Fibroblast of skin of back (primary cell): ENCODE measurements at regions not wholly inside any gene's neighbourhood (a gene's known extent, or its start where the extent isn't known, plus 50 kb on each side); places are given as distances from the start of the nearest gene placed in this dataset.
"Not testable (repeated sequence)": the region's sequence is repeated elsewhere in the genome, so short reads cannot be mapped to it uniquely, and the experiment has no call there.

ENCODE experiments used
- DNase-seq: peaks from one replicate; pipeline ENCODE4 v3.0.0-alpha.2; 2013

DNA sequence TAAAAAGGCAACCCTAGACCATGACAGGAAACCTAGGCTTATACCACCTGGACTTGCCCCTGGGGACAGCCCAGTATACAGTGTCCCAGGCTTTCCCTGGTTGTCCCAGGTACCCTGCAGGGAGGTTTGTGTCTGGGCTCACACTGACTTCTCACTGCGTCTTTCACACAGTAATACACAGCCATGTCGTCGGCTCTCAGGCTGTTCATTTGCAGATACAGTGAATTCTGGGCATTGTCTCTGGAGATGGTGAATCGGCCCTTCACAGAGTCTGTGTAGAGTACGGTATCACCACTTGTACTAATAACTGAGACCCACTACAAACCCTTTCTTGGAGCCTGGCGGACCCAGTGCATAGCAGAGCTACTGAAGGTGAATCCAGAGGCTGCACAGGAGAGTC lies 1116.6 kb downstream of the TMEM121 start:
- DNase-seq = not testable (repeated sequence)

DNA sequence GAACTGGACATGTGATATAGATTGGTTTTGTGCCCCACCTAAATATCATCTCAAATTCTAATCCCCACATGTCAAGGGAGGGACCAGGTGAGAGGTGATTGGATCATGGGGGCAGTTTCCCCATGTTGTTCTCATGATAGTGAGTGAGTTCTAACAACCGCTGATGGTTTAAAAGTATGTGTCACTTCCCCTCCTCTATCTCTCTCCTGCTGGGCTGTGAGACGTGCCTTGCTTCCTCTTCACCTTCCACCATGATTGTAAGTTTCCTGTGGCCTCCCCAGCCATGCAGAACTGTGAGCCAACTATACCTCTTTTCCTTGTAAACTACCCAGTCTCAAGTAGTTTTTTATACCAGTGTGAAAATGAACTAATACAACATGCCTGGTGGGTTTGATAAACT lies 1122.5 kb downstream of the TMEM121 start:
- not testable (repeated sequence) for DNase-seq

DNA sequence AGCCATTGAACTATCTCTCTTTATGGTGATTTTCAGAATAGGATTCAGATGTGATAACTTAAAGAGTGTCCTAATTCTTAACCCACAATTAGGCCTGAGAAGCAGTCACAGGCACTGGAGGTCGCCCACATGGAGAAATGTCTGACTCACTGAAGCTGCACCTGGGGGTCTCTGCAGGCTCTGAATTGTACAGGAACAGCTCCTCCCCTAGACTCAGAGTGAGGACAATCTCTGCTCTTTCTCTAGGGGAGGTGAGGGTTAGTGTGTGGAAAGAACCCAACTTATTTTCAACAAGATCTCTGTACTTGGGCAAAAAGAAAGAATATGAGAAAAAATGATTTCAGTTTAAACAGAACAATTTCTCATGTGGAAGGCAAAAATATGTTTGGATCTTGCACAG lies 1124.6 kb downstream of the TMEM121 start:
- no peak for DNase-seq

DNA sequence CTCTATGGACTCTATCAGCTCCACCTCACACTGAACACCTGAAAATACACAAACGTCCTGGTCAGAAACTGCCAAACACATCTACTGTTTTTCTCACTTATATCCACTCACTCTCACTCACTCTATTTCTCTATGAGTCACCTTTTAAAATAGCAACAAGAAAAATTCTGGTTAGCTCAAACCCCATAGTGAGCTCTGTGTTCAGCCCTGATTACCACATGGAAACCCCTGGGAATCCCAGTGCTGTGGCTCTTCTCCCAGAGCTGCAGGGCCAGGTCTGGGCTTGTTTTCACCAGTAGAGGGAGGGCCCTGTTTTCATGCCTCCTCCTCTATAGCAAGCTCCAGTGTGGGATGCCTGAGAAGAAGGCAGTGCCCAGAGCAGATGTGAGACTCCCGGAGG lies 1126.1 kb downstream of the TMEM121 start:
- no peak for DNase-seq

DNA sequence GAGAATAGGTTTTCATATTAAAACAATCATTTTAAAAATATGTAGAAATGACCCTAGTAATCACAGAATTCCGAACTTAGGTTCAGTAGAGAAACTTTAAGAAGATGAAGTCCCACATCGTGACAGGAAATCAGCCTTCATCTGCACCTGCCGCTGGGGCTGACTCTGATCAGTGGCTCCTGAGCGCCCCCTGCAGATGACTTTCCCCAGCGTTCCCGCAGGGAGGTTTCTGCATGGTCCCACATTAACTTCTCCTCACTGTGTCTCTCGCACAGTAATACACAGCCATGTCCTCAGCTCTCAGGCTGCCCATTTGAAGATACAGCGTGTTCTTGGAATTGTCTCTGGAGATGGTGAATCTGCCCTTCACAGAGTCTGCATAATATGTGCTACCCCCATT lies 1131.1 kb downstream of the TMEM121 start:
- no peak for DNase-seq

DNA sequence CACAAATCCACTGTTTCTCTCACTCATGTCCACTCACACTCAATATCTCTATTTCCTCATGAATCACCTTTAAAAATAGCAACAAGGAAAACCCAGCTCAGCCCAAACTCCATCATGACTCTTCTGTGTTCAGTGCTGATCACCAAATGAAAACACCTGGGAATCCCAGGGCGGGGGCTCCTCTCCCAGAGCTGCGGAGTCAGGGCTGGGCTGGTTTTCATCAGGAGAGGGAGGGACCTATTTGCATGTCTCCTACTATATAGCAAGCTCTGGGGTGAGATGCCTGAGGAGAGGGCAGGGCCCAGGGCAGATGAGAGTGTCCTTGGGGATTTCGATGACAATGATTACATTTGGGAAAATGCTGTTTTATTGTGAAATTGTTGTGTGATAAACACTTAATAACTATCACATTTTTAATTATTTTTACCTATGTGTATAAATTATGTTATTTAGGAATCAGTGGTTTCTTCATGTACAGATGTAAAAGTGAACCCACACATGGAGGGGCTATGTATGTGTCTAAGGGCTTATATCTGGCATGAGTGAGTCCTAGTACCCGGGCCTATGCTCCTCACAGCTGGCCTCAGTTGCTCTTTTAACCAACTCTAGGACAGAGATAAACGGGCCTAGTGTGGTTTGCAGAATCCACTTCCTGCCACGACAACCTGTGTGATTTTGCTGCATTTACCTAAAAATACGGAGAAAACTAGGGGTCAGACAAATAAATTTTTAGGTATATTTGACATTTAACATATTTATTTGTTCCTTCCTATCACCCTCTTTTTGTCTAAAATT lies 1131.9 kb downstream of the TMEM121 start:
- DNase-seq = not testable (repeated sequence)

DNA sequence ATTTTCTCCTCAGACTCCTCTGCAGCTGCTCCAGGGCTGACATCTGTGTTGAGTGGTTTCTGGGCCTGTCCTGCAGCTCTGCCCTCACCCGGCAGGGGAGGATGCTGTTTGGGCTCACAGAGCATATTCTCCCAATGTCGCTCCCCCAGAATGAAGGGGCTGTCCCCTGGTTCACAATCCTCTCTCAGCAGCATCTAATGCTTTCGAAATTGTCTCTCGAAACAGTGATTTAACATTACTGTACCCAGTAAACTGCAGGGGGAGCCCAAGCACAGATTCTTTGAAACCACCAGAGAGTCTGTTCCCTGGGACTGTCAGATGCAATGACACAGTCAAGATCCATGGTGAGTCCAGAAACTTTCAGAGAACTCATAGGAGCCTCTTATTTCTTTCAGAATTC lies 1135.2 kb downstream of the TMEM121 start:
- not testable (repeated sequence) for DNase-seq

DNA sequence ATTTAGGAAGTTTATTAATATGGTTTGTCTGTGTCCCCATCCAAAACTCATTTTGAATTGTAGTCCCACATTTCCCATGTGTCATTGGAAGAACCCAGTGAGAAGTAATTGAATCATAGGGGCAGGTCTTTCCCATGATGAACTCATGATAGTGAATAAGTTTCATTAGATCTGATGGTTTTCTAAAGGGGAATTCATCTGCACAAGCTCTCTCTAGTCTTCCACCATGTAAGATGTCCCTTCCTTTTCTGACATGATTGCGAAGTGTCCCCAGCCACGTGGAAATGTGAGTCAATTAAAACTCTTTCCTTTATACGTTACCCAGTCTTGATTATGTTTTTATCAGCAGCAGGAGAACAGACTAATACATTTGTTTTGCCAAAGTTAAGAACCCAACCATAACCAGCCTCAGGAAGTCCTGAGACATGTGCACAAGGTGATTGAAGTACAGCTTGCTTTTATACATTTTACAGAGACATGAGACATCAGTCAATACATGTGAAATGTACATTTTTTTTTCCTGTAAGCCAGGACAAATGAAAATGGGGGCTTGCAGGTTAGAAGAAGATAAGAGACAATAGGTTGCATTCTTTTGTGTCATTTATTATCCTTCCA lies 1136.7 kb downstream of the TMEM121 start:
- no peak for DNase-seq

DNA sequence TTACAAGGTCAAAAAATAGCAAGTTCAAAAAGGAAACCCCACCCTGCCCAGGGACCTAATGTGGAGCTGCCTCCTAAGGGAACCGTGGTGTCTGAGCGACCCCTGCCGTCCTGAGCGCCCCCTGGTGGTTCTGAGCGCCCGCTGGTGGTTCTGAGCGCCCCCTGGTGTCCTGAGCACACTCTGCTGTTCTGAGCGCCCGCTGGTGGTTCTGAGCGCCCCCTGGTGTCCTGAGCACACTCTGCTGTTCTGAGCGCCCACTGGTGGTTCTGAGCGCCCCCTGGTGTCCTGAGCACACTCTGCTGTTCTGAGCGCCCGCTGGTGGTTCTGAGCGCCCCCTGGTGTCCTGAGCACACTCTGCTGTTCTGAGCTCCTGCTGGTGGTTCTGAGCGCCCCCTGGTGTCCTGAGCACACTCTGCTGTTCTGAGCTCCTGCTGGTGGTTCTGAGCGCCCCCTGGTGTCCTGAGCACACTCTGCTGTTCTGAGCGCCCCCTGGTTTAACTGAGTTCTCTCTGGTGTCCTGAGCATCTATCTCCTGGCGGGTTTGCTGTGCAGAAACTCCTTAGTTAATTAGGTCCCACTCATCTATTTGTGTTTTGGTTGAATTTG lies 1137.5 kb downstream of the TMEM121 start:
- DNase-seq = not testable (repeated sequence)

DNA sequence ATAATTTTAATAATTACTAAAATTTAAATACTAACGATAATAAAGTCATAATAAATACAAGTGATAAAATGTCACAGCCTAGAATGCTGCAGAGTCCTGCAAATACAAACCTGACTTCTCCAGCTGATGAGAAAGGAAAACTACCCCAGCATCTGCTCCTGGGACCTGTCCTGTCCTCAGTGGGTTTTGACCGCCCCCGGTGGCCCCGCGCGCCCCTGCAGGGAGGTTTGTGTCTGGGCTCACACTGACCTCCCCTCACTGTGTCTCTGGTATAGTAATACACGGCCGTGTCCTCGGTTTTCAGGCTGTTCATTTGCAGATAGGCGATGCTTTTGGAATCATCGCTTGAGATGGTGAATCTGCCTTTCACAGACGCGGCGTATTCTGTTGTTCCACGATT lies 1139.4 kb downstream of the TMEM121 start:
- DNase-seq = no peak

DNA sequence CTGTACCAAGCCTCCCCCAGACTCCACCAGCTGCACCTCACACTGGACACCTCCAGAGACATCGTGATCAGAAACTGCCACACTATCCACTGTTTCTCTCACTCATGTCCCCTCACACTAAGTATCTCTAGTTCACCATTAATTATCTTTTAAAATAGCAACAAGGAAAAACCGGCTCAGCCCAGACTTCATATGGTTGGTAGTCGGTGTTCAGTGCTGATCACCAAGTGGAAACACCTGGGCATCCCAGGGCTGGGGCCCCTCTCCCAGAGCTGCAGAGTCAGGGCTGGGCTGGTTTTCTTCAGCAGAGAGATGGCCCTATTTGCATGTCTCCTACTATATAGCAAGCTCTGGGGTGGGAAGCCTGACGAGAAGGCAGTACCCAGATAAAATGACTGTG lies 1140.0 kb downstream of the TMEM121 start:
- DNase-seq = no peak

DNA sequence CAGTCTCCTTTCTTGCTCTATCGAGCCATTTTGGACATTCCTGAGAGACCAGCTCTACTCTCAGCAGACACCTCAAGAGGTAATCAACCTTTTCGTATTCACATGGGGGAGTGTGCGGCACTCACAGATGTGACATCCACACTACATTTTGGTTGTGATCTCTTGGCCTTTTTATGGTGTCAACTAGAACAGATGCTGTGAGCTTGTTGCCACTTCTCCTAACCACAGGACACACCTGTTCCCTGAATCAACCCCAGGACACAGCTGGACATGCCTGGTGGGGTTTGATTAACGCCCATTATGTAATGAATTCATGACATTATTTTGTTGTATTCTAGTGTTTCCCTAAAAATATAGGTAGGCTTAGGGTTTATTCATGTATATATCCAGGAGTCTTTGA lies 1143.6 kb downstream of the TMEM121 start:
- DNase-seq = no peak

DNA sequence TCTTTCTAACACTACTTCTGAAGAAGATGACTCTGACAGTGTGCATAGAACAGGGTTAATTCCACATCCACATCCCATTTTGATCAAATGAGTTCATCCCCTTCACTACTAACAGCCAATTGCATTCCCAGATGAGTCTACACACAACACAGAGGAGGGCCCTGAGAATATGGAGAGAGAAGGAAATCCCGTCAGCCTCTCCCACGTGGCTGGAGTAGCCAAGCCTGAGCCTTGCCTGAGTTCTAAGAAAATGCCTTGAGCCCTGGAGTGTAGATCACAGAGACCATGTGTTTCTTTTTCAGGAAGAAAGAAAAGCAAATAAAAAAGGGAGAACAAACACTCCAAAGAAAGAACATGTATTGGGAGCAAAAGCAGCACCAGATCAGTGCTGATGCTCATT lies 1147.7 kb downstream of the TMEM121 start:
- DNase-seq = not testable (repeated sequence)

DNA sequence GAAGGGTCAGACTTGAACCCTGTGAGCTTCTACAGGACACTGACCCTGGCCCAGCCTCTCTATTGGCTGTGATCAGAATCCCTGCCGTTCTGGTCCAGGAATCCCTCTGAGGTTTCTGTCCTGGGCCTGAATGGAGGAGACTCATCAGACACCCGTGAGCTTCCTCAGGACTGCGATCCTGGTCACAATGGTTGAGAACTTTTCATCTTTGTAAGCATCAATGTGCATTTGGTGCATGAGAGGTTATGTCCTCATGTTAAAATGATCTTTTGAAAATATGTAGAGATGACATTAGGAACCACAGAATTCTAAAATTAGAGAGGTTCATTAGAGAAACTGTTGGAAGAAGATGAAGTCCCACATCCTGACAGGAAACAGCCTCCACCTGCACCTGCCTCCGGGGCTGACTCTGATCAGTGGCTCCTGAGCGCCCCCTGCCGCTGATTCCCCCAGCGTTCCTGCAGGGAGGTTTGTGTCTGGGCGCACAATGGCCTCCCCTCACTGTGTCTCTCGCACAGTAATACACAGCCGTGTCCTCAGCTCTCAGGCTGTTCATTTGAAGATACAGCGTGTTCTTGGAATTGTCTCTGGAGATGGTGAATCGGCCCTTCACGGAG lies 1148.2 kb downstream of the TMEM121 start:
- not testable (repeated sequence) for DNase-seq

DNA sequence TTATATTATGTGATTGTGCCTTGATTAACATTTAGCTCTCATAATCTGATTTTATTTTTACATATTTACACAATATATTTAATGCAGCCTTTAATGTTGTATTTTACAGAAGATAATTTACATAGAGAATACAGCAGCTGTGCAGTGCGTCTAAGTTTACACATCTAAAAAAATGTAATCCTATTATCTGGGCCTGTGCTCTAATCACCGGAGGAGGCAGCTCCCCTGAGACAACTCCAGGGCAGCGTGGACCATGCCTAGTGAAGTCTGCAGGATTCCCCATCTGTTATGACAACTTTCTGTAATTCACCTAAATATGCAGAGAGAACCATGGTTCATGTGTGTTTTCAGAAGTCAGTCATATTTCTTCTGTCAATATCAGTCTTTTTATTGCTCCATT lies 1149.3 kb downstream of the TMEM121 start:
- DNase-seq = not testable (repeated sequence)

DNA sequence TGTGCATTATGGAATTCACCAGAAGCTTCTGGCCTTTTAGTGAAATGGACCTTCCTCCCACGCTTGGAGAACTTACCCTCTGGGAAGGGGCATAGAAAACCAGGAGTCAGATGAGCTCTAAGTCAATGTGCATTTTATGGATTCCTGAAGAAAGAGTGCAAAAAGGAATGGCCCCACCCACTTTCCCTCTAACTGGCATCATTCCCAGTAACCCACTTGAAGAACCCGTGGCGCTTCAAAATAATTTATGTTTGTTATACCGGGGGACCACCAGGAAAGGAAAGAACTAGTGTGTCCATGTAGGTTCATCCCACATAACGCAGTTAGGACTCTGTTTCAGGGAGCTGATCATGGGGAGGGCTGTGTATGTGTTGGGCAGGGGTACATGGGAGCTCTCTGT lies 1153.4 kb downstream of the TMEM121 start:
- DNase-seq = no peak

DNA sequence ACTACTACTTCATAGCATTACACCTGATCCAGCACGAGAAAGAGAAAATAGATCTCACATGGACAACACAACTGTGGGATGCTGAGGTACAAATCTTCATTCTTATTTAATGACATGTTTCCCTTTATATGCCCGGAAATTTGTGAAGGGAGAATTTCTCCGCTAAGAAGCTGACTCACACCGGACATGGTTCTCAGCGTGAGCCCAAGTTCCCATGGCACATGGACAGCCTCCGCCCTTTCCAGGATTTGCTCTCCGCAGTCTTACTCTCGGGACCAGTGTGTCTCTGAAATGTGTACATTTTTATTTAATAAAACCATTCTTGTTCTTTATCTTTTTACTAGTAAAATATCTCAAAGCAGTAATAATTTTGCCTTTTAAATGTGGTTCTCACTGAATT lies 1154.8 kb downstream of the TMEM121 start:
- no peak for DNase-seq

DNA sequence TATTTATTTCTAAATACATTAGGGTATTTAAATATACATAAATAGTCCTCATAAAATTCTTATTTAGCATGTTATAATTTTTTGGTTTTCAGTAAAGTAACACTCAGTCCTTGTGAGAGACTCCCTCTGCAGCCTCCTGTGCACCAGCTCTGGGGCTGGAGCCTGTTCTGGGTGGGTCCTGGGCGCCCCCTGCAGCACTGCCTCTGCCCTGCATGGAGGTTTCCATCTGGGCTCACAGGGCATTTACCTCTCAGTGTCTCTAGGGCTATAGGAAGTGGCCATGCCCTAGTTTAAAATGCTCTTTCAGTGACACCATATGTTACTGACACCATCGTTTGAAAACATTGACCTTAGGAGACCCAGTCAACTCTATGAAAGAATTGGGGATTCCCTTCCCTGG lies 1155.2 kb downstream of the TMEM121 start:
- no peak for DNase-seq

DNA sequence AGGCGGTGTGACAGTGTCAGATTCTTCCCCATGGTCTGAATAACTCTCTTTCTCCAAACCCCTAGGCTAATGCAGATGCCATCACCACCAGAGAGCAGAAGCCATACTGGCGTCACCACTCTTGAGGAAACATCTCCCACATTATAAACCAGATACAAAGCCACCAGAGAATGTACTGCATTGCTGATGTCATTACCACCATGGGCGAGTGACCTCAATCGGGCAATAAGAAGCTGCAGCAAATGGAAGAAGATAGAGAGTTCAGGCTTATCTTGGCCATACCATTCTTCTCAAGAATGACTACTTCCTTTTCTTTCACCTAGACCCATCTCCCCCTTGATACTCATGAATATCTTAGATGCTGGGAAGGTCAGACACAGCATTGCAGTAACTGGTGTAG lies 1157.2 kb downstream of the TMEM121 start:
- no peak for DNase-seq

DNA sequence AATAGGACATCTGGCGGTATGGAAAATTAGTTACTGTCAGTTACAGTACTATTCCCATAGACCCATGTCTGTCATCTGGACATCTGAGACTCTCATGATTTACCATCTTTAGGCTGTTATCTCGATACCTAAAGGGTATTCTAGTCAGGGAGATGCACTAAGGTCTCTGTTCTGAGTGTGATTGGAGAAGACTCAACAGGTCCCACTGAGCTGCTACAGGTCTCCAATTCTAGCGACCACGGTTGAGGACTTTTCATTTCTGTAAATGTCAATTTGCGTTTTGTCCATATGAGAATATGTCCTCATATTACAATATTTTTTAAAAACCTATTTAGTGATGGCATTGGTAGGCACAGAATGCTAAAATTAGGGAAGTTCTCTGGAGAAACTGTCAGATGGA lies 1160.2 kb downstream of the TMEM121 start:
- no peak for DNase-seq

DNA sequence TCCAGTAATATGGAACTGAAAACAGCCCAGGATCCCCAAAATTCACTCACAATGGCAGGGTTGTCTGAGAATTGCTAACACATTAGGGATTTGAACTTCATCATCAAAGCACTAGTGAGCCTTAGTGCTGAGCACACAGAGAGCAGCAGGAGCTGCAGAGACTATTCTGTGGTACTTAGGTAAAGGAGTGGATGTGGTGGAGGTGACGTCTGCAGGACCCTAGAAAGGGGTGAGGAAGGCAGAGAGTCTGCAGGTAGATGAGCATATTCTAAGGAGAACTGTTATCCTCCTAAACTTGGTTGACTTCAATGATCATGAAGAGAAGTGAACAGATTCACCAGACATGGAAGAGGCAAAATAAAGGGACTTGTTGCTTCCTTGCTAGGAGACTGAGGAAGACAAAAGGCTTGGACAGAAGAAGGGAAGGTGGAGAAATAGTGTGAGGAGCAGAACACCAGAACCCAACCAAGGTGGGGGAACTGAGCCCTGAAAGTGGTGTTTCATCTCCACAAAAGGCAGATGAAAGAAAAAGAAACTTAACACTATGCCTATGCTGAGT lies 1164.0 kb downstream of the TMEM121 start:
- DNase-seq = no peak

DNA sequence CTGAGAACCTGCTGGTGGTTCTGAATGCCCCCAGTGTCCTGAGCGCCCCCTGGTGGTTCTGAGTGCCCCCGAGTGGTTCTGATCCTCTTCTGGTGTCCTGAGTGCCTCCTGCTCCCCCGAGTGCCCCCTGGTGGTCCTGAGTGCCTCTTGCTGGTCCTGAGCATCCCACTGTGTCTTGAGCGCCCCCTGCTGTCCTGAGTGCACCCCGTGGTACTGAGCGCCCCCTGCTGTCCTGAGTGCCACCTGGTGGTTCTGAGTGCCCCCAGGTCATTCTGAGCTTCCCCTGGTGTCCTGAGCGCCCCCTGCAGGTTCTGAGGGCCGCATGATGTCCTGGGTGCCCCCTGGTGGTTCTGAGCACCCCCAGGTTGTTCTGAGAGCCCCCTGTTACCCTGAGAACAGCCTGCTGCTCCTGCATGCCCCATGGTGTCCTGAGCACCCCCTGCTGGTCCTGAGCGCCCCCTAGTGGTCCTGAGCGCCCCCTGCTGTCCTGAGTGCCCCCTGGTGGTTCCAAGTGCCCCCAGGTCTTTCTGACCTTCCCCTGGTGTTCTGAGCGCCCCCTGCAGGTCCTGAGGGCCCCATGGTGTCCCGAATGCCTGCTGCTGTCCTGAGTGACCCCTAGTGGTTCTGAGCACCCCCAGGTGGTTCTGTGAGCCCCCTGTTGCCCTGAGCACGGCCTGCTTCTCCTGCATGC lies 1165.4 kb downstream of the TMEM121 start:
- DNase-seq = no peak
